Mesenchymal stem cell (in vitro differentiated cells and primary cell): ENCODE measurements at regions not wholly inside any gene's neighbourhood (a gene's known extent, or its start where the extent isn't known, plus 50 kb on each side); places are given as distances from the start of the nearest gene placed in this dataset.
"Not testable (repeated sequence)": the region's sequence is repeated elsewhere in the genome, so short reads cannot be mapped to it uniquely, and the experiment has no call there.

Source experiments
- DNase-seq: peaks from one replicate; pipeline ENCODE4 v3.0.0-alpha.2; 2013
- H2AFZ ChIP-seq: one replicate; pipeline ENCODE4 v1.6.1; 2013; ENCODE audit warnings: low read depth, mild to moderate bottlenecking, control low read depth, inconsistent platforms, low read length, moderate library complexity
- H2AK5ac ChIP-seq: 2 replicates; pipeline ENCODE4 v1.6.1; 2013; ENCODE audit warnings: low read length, moderate library complexity, mild to moderate bottlenecking, inconsistent platforms; ENCODE audit not compliant: severe bottlenecking
- H2BK120ac ChIP-seq: one replicate; pipeline ENCODE4 v1.6.1; 2013; ENCODE audit warnings: low read depth, mild to moderate bottlenecking, inconsistent platforms, low read length, moderate library complexity
- H2BK12ac ChIP-seq, 2 experiments: one replicate each; pipeline ENCODE4 v1.6.1; 2013; ENCODE audit warnings: inconsistent platforms in 2 of 2, low read length in 2 of 2, mild to moderate bottlenecking in 2 of 2, moderate library complexity in 2 of 2, control low read depth in 1 of 2
- H2BK15ac ChIP-seq: one replicate; pipeline ENCODE4 v1.6.1; 2013; ENCODE audit warnings: mild to moderate bottlenecking, low read depth, inconsistent platforms; ENCODE audit not compliant: poor library complexity, severe bottlenecking
- H2BK5ac ChIP-seq: 2 replicates; pipeline ENCODE4 v1.6.1; 2013; ENCODE audit warnings: low read depth, mild to moderate bottlenecking, low read length, control low read depth, inconsistent platforms; ENCODE audit not compliant: poor library complexity, severe bottlenecking
- H3K14ac ChIP-seq, 2 experiments: one replicate each; pipeline ENCODE4 v1.6.1; 2013; ENCODE audit warnings: inconsistent platforms in 2 of 2, low read length in 2 of 2, control low read depth in 1 of 2, mild to moderate bottlenecking in 1 of 2, moderate library complexity in 1 of 2
- H3K18ac ChIP-seq, 2 experiments: one replicate each; pipeline ENCODE4 v1.6.1; 2013; ENCODE audit warnings: inconsistent platforms in 2 of 2, low read length in 2 of 2, control low read depth in 1 of 2, low read depth in 1 of 2, mild to moderate bottlenecking in 1 of 2
- H3K23ac ChIP-seq, 2 experiments: one replicate each; pipeline ENCODE4 v1.6.1; 2013; ENCODE audit warnings: inconsistent platforms in 2 of 2, low read length in 2 of 2, mild to moderate bottlenecking in 2 of 2, moderate library complexity in 2 of 2, control low read depth in 1 of 2
- H3K27ac ChIP-seq: 2 replicates; pipeline ENCODE4 v1.5.1; 2013; ENCODE audit warnings: mild to moderate bottlenecking, moderate library complexity, low read length, control low read depth, inconsistent platforms; ENCODE audit not compliant: poor library complexity, severe bottlenecking
- H3K27me3 ChIP-seq, 2 experiments: 2 replicates each; pipeline versions ENCODE4 v1.6.1 to v1.7.0; 2013; ENCODE audit warnings: low read length in 2 of 2, mild to moderate bottlenecking in 2 of 2, moderate library complexity in 2 of 2, control low read depth in 1 of 2, inconsistent platforms in 1 of 2; ENCODE audit not compliant: control insufficient read depth in 1 of 2, insufficient read depth in 1 of 2
- H3K36me3 ChIP-seq, 2 experiments: 2 replicates each; pipeline versions ENCODE4 v1.6.1 to v1.7.0; 2013; ENCODE audit warnings: low read length in 2 of 2, control low read depth in 1 of 2, inconsistent platforms in 1 of 2, low read depth in 1 of 2, mild to moderate bottlenecking in 1 of 2; ENCODE audit not compliant: insufficient read depth in 2 of 2, control insufficient read depth in 1 of 2
- H3K4ac ChIP-seq, 2 experiments: one replicate each; pipeline ENCODE4 v1.6.1; 2013; ENCODE audit warnings: inconsistent platforms in 2 of 2, low read length in 2 of 2, mild to moderate bottlenecking in 2 of 2, moderate library complexity in 2 of 2, control low read depth in 1 of 2, low read depth in 1 of 2
- H3K4me1 ChIP-seq: 2 replicates; pipeline ENCODE4 v1.6.1; 2013; ENCODE audit warnings: low read depth, low read length, control low read depth; ENCODE audit not compliant: control insufficient read depth, insufficient read depth
- H3K4me2 ChIP-seq: 2 replicates; pipeline ENCODE4 v1.6.1; 2013; ENCODE audit warnings: low read length, mild to moderate bottlenecking, inconsistent platforms; ENCODE audit not compliant: poor library complexity, severe bottlenecking
- H3K4me3 ChIP-seq, 2 experiments: 2 replicates each; pipeline versions ENCODE4 v1.5.1 to v1.7.0; 2013; ENCODE audit warnings: low read length in 2 of 2, mild to moderate bottlenecking in 2 of 2, control low read depth in 1 of 2, low read depth in 1 of 2; ENCODE audit not compliant: insufficient read depth in 1 of 2
- H3K79me1 ChIP-seq: replicated peaks from 2 replicates; pipeline ENCODE4 v1.6.1; 2013; ENCODE audit warnings: mild to moderate bottlenecking, control low read depth, low read length, inconsistent platforms; ENCODE audit not compliant: poor library complexity, severe bottlenecking
- H3K9ac ChIP-seq: 2 replicates; pipeline ENCODE4 v1.7.0; 2013; ENCODE audit warnings: mild to moderate bottlenecking, low read length, moderate library complexity
- H3K9me3 ChIP-seq: 2 replicates; pipeline ENCODE4 v1.7.0; 2013; ENCODE audit warnings: mild to moderate bottlenecking, low read length; ENCODE audit not compliant: control insufficient read depth
- H4K8ac ChIP-seq: one replicate; pipeline ENCODE4 v1.6.1; 2013; ENCODE audit warnings: inconsistent platforms, mild to moderate bottlenecking, low read length, moderate library complexity
- H4K91ac ChIP-seq: one replicate; pipeline ENCODE4 v1.6.1; 2013; ENCODE audit warnings: mild to moderate bottlenecking, low read length, inconsistent platforms
- WGBS: methylation state at CpG from one replicate; pipeline ENCODE4 v1.1.7; 2013; ENCODE audit warnings: mixed read lengths; 5-methylcytosine and 5-hydroxymethylcytosine counted together

DNA sequence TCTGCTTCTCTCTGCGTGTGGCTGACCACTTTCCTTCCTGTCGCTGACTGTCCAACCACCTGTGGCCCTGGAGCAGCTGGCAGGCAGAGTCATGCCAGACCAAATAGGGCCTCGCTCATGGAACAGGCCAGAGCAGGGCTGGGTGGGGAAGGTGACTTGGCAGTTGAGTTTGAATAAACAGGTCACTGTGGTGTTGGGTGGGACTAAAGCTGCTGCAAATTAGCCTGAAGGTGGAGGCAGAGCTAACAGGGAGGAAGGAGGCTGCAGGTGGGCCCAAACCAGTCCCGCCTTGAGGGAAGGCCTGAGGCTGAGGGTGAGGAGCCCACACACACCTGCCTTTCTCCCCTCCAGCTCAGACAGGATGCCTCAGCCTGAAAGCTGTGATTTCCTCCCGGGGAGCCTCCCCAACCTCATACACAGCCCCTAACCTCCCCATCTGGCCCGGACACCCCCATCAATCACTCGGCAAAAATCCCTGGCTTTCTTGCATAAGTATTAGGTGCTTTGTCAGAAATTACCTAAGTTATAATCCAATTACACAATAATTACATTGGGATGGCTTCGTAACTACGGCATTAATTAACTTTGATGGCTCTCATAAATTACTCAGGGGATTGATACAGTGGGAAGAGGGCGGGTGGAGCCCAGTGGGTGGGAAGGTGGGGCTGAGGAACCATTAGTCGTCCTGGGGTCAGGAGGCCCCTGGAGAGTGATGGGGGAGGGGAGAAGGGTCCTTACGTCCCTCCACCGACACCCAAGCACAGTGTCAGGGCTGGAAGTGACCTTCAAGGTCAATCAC, 97.7 kb upstream of the PCBD1 start:
- Histone ChIP-seq H3K36me3 (no peaks in the 10 kb centered on the region), H2AFZ (no peak overlapping the region), H4K91ac (no peak overlapping the region), H3K27ac (no peak overlapping the region), H3K9me3 (peaks cover 8% of the 10 kb centered on the region), H2BK120ac (no peak overlapping the region), H3K23ac (no peak overlapping the region), H3K4me1 (peaks cover 2% of the 10 kb centered on the region), H3K4me2 (no peak overlapping the region), H3K4me3 (no peak overlapping the region), H2AK5ac (no peak overlapping the region), H3K4ac (no peak overlapping the region), H2BK15ac (no peak overlapping the region), H4K8ac (no peak overlapping the region), H3K27me3 (peaks cover 55 to 77% of the 10 kb centered on the region in 2 experiments), H3K18ac (no peak overlapping the region), H3K14ac (no peak overlapping the region), H2BK12ac (no peak overlapping the region), H2BK5ac (no peak overlapping the region), H3K9ac (no peak overlapping the region), H3K79me1 (no peaks in the 10 kb centered on the region)
- WGBS: 74% methylated on average over 10 of the region's 13 CpGs
- DNase-seq: no peak

DNA sequence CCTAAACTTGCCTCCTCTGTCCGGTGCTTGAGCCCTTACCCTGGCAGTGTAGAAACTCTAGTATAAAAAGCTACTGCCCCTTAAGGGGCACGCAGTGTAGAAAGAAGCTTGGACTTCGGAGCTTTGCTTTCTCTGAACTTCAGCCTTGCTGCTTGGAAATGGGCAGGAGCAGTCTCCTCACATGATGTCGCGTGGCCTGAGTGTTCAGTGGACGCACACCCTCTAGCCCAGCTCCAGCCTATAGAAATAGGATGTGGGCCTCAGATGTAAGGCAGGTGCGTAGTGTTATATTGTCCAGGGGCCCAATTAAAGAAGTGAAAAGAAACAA, 98.2 kb upstream of the PCBD1 start:
- Histone ChIP-seq H3K27ac (no peak overlapping the region), H2BK5ac (no peak overlapping the region), H2BK15ac (no peak overlapping the region), H2BK12ac (no peak overlapping the region), H4K91ac (no peak overlapping the region), H3K4me2 (no peak overlapping the region), H2BK120ac (no peak overlapping the region), H3K9me3 (peaks cover 8% of the 10 kb centered on the region), H3K36me3 (no peaks in the 10 kb centered on the region), H3K9ac (no peak overlapping the region), H2AFZ (no peak overlapping the region), H3K14ac (no peak overlapping the region), H3K4me3 (no peak overlapping the region), H3K4me1 (no peaks in the 10 kb centered on the region), H3K27me3 (peaks cover 53 to 78% of the 10 kb centered on the region in 2 experiments), H3K18ac (no peak overlapping the region), H3K79me1 (no peaks in the 10 kb centered on the region), H4K8ac (no peak overlapping the region), H3K4ac (no peak overlapping the region), H3K23ac (no peak overlapping the region), H2AK5ac (no peak overlapping the region)
- no peak for DNase-seq
- WGBS: 86% methylated on average over 4 of the region's 7 CpGs

DNA sequence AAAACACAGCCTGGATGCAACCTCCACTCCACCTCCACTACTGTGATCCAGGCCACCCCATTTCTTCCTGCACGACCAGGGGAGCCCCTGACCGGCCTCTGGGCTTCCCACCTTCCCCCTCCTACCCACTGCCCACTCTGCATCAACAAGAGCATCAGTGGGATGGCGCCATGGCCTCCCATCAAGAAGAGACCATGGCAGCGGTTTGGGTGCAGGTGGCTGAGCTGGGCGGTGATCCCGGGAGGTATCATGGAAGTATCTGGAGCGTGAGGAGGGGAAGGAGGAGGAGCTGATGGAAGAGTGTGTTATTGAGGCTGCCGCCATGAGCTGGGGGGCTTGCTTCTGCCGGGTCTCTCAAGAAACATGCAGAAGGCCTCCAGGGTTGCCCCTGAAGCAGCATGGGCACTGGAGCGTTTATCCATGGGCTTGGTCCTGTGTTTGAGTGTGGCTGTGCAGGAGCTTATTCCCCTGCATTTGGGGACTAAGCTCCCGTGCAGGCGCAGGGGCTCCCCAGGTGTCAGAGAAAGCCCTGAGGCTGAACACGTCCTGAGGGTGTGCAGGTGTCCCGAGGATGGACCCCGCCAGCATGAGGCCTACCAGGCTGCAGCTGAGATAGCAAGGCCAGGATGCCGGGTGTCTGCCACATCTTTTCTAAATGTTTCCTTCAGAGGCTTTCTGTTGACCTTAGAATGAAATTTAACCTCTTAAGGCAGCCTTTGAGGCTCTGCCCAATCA, 99.2 kb upstream of the PCBD1 start:
- Histone ChIP-seq H3K9ac (no peak overlapping the region), H2AFZ (no peak overlapping the region), H2BK12ac (no peak overlapping the region), H3K27me3 (peaks cover 51 to 78% of the 10 kb centered on the region in 2 experiments), H3K79me1 (no peaks in the 10 kb centered on the region), H2BK5ac (no peak overlapping the region), H3K27ac (no peak overlapping the region), H3K9me3 (peaks cover 8% of the 10 kb centered on the region), H4K8ac (no peak overlapping the region), H2BK120ac (no peak overlapping the region), H3K14ac (no peak overlapping the region), H3K4ac (no peak overlapping the region), H2AK5ac (no peak overlapping the region), H4K91ac (no peak overlapping the region), H3K4me3 (no peak overlapping the region), H3K23ac (no peak overlapping the region), H3K4me1 (no peaks in the 10 kb centered on the region), H3K36me3 (no peaks in the 10 kb centered on the region), H3K4me2 (no peak overlapping the region), H2BK15ac (no peak overlapping the region), H3K18ac (no peak overlapping the region)
- DNase-seq: no peak
- 87% methylated on average over 14 of the region's 16 CpGs for WGBS

DNA sequence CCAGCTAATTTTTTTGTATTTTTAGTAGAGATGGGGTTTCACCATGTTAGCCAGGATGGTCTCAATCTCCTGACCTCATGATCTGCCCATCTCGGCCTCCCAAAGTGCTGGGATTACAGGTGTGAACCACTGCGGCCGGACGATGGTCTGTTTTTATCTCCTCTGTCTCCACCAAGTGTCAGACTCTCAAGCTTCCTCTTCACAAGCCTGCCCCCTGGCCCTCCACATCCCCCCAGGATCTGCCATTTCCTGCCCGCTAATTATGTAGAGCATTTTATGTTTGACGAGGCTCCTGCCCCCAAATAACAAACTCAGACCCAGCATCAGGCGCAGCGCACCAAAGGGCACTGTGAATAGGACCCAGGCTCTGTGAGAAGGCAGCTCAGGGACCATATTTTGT, 101.8 kb upstream of the PCBD1 start:
- not testable (repeated sequence) for H3K4me2 ChIP-seq, H2BK5ac ChIP-seq, H3K4me1 ChIP-seq, H4K91ac ChIP-seq, H3K4ac ChIP-seq, H4K8ac ChIP-seq, H2BK15ac ChIP-seq, H2AFZ ChIP-seq, H2BK12ac ChIP-seq, H3K79me1 ChIP-seq, H2BK120ac ChIP-seq, H3K27ac ChIP-seq, H3K23ac ChIP-seq, H3K9ac ChIP-seq, H2AK5ac ChIP-seq, H3K14ac ChIP-seq, DNase-seq, H3K36me3 ChIP-seq, H3K4me3 ChIP-seq, H3K18ac ChIP-seq, H3K9me3 ChIP-seq
- H3K27me3 ChIP-seq: peaks cover 55 to 80% of the 10 kb centered on the region in 2 experiments
- WGBS: 82% methylated on average over 8 of the region's 8 CpGs
